ENCODE measurements at regions not wholly inside any gene's neighbourhood (a gene's known extent, or its start where the extent isn't known, plus 50 kb on each side); places are given as distances from the start of the nearest gene placed in this dataset.

DNA sequence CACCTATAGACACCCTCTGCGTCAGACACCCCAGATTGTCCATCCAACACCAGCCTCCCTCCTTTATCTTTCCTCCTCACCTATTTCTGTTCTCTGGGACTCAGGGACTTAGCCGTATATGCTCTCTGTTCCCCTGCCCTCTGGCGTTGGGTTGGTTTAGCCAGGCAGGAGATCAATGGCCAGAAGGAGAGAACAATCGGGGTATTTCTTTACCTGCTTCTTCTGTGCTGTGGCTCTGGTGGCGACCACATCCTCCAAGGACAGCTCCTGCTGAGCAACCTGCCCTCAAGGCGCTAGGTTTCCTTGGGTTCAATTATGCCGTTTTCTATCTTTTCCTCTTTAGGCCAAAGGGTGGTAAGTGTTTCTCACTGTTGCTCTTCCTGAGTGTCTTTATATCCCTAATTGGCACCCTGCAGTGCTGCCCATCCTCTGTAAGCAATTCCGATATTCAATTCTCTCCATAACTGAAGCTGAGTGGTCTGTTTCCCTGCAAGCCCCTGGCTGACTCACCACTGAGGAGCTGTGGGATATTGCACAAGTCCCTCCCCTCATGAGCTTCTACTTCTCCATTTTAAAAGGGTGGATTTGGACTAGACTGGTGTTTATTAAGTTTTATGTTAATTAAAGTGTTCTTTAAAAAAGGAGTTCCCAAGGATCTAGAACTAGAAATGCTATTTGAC, 63.7 kb upstream of the TMTC4 start (continued):
- TF ChIP-seq, protein P1, sequence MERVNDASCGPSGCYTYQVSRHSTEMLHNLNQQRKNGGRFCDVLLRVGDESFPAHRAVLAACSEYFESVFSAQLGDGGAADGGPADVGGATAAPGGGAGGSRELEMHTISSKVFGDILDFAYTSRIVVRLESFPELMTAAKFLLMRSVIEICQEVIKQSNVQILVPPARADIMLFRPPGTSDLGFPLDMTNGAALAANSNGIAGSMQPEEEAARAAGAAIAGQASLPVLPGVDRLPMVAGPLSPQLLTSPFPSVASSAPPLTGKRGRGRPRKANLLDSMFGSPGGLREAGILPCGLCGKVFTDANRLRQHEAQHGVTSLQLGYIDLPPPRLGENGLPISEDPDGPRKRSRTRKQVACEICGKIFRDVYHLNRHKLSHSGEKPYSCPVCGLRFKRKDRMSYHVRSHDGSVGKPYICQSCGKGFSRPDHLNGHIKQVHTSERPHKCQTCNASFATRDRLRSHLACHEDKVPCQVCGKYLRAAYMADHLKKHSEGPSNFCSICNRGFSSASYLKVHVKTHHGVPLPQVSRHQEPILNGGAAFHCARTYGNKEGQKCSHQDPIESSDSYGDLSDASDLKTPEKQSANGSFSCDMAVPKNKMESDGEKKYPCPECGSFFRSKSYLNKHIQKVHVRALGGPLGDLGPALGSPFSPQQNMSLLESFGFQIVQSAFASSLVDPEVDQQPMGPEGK (tag by site-specific recombination; IDR thresholded peaks at IDR 0.05) = no peak
- no peak for TF ChIP-seq MEIS1 (CRISPR knock-in tag; IDR thresholded peaks at IDR 0.05; ENCODE audit: borderline replicate concordance)

DNA sequence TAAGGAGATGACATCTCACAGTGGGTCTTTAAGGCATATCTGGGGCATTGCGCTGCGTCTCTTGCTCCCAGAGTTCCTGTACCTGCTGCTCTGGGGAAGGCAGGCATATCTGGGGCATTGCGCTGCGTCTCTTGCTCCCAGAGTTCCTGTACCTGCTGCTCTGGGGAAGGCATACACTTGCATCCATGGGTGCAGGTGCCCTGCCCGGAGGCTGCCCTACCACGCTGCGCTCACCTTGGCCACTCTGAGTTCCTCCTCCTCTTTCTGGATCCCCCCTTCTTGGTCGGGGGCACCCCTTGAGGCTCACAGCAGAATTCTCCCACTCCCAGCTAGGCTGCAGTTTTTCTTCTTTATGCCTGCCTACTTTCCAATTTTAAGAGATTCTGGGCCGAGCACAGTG, 60.9 kb upstream of the TMTC4 start:
- Histone ChIP-seq H3K9me3 (ENCODE audit: control insufficient read depth, insufficient read depth, low read depth, low read length) (no peaks in the 10 kb centered on the region), H3K36me3 (ENCODE audit: control insufficient read depth in 2 of 2, insufficient read depth in 1 of 2, low read length in 2 of 2) (no peaks in the 10 kb centered on the region), H3K27ac (ENCODE audit: extremely low read depth, low read depth, low read length) (no peak overlapping the region), H3K4me3 (ENCODE audit: low read depth, low read length) (no peak overlapping the region), H3K4me1 (ENCODE audit: control insufficient read depth, insufficient read depth, low read length) (no peaks in the 10 kb centered on the region)
- no peak for TF ChIP-seq ZNF132 (tag by site-specific recombination; IDR thresholded peaks at IDR 0.05; ENCODE audit: borderline replicate concordance)
- TF ChIP-seq ZNF529 (tag by site-specific recombination; IDR thresholded peaks at IDR 0.05; ENCODE audit: insufficient replicate concordance) = no peak
- TF ChIP-seq HOXC10 (CRISPR knock-in tag; IDR thresholded peaks at IDR 0.05) = no peak
- no peak for TF ChIP-seq ZNF341 (tag by site-specific recombination; IDR thresholded peaks at IDR 0.05; ENCODE audit: low read depth)
- ChIA-PET CTCF (no interaction called here), POLR2A (no interaction called here)

DNA sequence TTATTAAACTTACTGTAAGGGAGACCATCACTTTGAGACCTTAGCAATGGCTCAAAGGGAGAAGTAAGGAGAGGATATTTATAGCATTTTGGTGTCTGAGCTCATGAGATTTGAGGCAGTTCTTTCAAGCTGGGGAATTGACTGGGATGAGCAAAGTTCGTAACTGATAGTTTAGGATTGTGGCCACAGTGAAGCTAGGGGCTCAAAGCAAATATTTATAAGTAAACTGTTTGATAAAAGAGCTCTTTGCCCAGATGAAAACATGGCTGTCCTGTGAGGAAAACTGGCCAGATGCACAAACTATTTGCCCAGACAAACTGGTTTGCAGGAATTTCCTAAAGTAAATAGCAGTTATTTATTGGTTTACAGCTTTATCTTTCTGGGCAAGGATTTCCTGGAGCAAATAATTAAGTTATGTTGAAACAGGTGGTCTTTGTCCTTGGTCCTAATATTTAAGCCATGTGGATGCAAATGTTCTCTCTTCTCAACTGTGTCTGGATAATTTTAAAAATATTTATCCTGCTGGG, 59.7 kb upstream of the TMTC4 start:
- ChIA-PET POLR2A (no interaction called here), CTCF (interaction anchor here (0.8 kb wide), 1 partner anchor 13 kb away, joined by 3 read pairs; no protein-coding TSS in a partner anchor)
- no peaks in the 10 kb centered on the region for H3K4me1 ChIP-seq (ENCODE audit: control insufficient read depth, insufficient read depth, low read length)
- no peaks in the 10 kb centered on the region for H3K9me3 ChIP-seq (ENCODE audit: control insufficient read depth, insufficient read depth, low read depth, low read length)
- TF ChIP-seq ZNF501 (tag by site-specific recombination; IDR thresholded peaks at IDR 0.05) = no peak
- TF ChIP-seq, protein P2, sequence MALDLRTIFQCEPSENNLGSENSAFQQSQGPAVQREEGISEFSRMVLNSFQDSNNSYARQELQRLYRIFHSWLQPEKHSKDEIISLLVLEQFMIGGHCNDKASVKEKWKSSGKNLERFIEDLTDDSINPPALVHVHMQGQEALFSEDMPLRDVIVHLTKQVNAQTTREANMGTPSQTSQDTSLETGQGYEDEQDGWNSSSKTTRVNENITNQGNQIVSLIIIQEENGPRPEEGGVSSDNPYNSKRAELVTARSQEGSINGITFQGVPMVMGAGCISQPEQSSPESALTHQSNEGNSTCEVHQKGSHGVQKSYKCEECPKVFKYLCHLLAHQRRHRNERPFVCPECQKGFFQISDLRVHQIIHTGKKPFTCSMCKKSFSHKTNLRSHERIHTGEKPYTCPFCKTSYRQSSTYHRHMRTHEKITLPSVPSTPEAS (tag by site-specific recombination; IDR thresholded peaks at IDR 0.05) = no peak
- no peak for TF ChIP-seq ZNF664 (tag by site-specific recombination; IDR thresholded peaks at IDR 0.05)
- no peak for TF ChIP-seq ZNF785 (tag by site-specific recombination; IDR thresholded peaks at IDR 0.05)
- TF ChIP-seq IKZF3 (tag by site-specific recombination; IDR thresholded peaks at IDR 0.05) = no peak
- TF ChIP-seq PRDM1 (tag by site-specific recombination; IDR thresholded peaks at IDR 0.05) = no peak
- TF ChIP-seq ZNF747 (tag by site-specific recombination; IDR thresholded peaks at IDR 0.05) = no peak
- TF ChIP-seq ZNF311 (tag by site-specific recombination; IDR thresholded peaks at IDR 0.05; ENCODE audit: borderline replicate concordance) = no peak
- TF ChIP-seq GLI4 (tag by site-specific recombination; IDR thresholded peaks at IDR 0.05) = no peak
- no peak overlapping the region for H3K4me3 ChIP-seq (ENCODE audit: low read depth, low read length)
- H3K36me3 ChIP-seq (ENCODE audit: control insufficient read depth in 2 of 2, insufficient read depth in 1 of 2, low read length in 2 of 2) = no peaks in the 10 kb centered on the region
- H3K27ac ChIP-seq (ENCODE audit: extremely low read depth, low read depth, low read length) = no peak overlapping the region

DNA sequence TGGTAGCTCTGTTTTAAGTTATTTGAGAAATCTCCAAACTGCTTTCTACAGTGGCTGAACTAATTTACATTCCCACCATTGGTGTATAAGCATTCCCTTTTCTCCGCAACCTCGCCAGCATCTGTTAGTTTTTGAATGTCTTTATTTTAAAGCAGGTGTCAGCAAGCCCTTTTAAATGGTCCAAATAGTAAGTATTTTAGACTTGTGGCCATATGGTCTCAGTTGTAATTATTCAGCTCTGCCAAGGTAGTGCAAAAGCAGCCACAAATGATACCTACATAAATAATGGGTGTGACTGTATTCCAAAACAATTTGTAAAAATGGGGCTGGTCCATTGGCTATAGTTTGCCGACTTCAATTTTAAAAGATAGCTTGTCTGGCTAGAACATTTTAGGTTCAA, 58.7 kb upstream of the TMTC4 start:
- no peak overlapping the region for H3K4me3 ChIP-seq (ENCODE audit: low read depth, low read length)
- TF ChIP-seq WT1 (tag by site-specific recombination; IDR thresholded peaks at IDR 0.05) = no peak
- TF ChIP-seq, protein P3, sequence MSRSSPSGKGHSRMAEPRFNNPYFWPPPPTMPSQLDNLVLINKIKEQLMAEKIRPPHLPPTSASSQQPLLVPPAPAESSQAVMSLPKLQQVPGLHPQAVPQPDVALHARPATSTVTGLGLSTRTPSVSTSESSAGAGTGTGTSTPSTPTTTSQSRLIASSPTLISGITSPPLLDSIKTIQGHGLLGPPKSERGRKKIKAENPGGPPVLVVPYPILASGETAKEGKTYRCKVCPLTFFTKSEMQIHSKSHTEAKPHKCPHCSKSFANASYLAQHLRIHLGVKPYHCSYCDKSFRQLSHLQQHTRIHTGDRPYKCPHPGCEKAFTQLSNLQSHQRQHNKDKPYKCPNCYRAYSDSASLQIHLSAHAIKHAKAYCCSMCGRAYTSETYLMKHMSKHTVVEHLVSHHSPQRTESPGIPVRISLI (tag by site-specific recombination; IDR thresholded peaks at IDR 0.05) = no peak
- TF ChIP-seq ZNF394 (tag by site-specific recombination; IDR thresholded peaks at IDR 0.05; ENCODE audit: borderline replicate concordance) = no peak
- no peak for TF ChIP-seq ZNF777 (tag by site-specific recombination; IDR thresholded peaks at IDR 0.05; ENCODE audit: borderline replicate concordance)
- POLR2A ChIA-PET = no interaction called here
- no peaks in the 10 kb centered on the region for H3K36me3 ChIP-seq (ENCODE audit: control insufficient read depth in 2 of 2, insufficient read depth in 1 of 2, low read length in 2 of 2)
- no peak overlapping the region for H3K27ac ChIP-seq (ENCODE audit: extremely low read depth, low read depth, low read length)
- CTCF ChIA-PET = interaction anchor here (0.7 to 1.0 kb wide), 4 partner anchors 12 to 1820 kb away, joined by 3 read pairs; no protein-coding TSS in a partner anchor
- no peaks in the 10 kb centered on the region for H3K9me3 ChIP-seq (ENCODE audit: control insufficient read depth, insufficient read depth, low read depth, low read length)
- no peaks in the 10 kb centered on the region for H3K4me1 ChIP-seq (ENCODE audit: control insufficient read depth, insufficient read depth, low read length)
